GM08714 (cell line): ENCODE measurements at regions not wholly inside any gene's neighbourhood (a gene's known extent, or its start where the extent isn't known, plus 50 kb on each side); places are given as distances from the start of the nearest gene placed in this dataset.

Source experiments
- H3K4me3 ChIP-seq: fragments of 200-500 bp; sonication (Bioruptor generic); 2 replicates; pipeline ENCODE4 v1.5.1; 2014; ENCODE audit warnings: mild to moderate bottlenecking, low read length, inconsistent platforms
- ZNF274 ChIP-seq: IDR thresholded peaks from 2 replicates; pipeline ENCODE4 v1.6.1; 2012; ENCODE audit warnings: mild to moderate bottlenecking, low read depth, low read length

DNA sequence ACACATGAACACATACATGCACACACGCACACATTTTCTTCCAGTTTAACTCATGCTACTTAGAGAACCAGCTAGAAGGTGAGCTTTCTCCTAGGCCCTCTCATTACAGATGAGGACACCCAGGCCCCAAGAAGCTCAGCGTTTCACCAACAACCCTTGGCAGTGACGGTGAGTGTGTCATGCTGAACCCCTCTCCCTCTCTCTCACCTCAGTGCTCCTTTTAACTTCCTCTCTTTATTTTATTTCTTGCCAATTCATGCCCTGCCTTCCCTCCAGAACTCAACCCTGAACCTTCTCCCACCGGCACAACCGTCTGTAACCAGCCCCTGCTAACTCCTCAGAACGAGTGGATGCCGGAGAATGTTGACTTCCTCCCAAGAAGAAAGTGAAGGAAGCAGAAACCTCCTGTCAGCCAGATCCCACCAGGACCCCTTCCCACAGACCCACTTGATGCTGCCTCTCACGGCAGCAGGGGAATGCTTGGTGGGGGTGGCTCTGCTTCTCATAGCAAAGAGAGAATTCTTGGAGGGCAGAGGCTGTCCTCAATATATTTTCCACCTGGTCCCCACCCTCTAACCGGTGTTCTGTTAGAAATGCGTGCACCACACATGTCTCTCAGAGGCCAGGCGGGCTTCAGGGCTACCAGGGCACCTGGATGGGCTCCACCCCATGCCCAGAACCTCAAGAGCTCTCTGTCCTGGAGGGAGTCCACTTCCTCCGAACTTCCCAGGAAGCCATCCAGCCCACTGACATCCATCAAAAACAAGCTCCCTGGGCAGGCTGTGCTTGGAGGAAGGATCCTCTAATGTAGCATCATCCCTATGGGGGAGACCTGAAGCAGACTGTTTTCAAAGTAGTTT, 134.0 kb downstream of the TOMM20 start:
- no peak for TF ChIP-seq ZNF274
- no peak overlapping the region for H3K4me3 ChIP-seq

DNA sequence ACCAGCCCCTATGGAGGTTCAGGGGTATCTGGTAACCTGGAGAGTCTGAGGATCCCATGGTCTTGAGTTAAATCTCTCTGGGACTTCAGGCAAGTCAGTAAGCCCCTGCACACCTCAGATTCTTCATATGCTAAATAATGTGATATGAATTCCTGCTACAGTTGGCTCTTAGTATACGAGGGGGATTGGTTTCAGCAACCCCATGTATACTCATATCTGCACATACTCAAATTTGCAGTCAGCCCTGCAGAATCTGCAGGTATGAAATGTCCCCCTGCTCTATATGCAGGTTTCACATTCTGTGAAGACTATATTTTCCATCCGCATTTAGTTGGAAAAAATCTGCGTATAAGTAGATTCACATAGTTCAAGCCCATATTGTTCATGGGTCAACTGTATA, 136.6 kb downstream of the TOMM20 start:
- no peak for TF ChIP-seq ZNF274
- no peak overlapping the region for H3K4me3 ChIP-seq

DNA sequence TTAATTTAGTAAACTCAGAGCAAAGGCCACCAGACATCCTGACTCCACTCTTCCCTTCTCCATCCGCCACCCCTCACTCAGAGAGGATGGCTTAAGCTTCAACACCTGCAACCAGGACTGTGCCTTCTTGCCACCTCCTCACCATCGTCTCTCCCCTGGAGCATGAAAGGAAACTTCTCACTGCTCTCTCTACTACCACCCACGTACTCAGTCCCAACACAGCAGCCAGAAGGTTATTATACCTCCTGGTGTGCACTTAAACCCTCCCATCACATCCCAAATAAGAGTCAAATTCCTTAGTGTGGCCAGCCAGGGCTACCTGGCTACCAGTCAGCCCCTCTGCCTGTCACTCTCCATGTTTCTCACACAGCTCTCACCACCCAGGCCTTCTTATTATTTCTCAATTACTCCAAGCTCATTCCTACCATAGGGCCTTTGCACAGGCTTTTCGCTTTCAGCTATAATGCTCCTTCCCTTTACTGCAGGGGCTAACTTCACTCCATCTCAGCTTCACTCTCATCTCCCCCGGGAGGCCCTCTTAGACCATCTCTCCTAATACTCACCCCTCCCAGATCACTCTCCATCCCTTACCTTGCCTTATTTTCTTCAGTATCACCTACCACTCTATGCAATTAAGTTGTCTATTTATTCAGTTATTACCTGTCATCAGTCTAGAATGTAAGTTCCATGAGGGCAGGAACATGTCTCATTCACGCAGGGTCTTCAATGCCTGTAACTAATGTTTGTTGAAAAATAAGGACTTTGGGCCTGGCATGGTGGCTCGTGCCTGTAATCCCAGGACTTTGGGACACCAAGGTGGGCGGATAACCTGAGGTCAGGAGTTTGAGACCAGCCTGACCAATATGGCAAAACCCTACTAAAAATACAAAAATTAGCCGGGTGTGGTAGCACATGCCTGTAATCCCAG, 137.5 kb downstream of the TOMM20 start:
- TF ChIP-seq ZNF274 = no peak
- no peak overlapping the region for H3K4me3 ChIP-seq

DNA sequence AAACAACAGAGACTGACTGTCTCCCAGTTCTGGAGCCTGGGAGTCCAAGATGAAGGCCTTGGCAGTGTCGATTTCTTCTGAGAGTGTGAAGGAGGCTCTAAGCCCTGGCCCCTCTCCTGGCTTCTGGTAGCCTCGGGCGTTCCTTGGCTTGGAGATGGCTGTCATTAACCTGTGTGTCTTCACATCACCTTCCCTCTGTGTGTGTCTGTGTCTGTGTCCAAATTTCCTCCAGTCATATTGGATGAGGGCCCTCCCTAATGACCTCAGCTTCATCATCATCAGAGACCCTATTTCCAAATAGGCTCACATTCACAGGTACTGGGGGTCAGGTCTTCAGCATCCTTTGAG, 138.3 kb downstream of the TOMM20 start:
- TF ChIP-seq ZNF274 = no peak
- no peak overlapping the region for H3K4me3 ChIP-seq

DNA sequence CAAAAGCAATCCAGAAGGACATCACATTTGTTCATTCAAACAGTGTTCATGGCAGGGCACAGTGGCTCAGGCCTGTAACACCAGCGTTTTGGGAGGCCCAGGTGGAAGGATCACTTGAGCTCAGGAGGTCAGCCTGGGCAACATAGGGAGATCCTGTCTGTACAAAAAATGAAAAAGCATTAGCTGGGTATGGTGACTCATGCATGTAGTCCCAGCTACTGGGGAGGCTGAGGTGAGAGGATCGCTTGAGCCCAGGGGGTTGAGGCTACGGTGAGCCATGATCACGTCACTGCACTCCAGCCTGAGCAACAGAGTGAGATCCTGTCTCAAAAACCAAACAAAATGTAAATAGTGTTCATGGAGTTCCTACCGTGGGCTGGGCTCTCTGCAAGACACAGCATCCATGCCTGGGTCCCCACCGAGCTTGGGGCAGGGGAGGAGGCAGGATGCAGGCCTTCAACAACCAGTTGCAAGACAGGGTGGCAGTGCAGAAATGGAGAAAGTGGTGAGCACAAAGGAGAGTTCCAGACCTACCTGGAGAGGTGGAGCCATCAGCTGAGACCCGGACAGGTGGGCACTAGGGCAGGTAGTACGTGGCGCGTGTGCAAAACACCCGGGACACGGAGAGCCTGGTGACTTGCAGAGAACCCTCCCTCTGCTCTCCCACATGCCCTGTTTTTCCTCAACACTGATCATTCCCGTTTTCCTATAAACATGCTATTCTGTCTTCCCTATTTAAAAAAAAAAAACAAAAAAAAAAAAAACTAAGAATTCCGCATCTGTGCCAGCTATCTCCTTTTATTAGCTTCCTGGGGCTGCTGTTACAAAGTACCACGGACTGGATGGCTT, 138.9 kb downstream of the TOMM20 start:
- TF ChIP-seq ZNF274 = no peak
- no peak overlapping the region for H3K4me3 ChIP-seq

DNA sequence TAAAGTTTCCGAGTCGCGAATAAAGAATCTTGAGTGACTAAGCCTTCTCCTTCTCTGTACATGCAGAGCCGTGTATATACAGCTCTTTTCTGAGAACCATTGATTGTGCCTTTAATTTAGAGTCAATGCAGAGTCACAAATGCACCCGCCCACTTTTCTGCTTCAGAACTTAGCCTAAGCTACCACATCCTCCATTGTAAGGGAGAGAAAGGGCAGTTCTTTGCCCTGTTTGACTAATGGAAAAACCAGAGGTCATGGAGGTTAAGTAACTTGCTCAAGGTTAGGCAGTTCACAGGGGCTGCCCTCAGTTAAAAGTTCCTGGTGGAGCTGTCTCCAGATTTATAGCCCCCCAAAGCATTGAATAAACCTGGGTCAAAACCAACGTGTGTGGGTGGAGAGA, 139.6 kb downstream of the TOMM20 start:
- TF ChIP-seq ZNF274 = no peak
- no peak overlapping the region for H3K4me3 ChIP-seq

DNA sequence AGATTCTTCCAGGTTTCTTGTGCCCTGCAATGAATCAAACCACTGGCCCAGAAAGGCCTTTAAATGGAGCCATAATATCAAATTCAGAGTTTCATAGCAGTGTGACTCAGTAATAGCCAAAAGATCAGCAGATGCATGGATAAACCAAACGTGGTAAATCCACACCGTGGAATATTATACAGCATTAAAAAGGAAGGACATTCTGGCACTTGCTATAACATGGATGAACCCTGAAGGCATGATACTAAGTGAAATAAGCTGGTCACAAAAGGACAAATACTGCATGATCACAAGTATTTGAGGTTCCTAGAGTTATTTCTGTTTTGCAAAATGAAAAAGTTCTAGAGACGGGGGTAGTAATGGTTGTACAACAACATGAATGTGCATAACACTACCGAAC, 140.1 kb downstream of the TOMM20 start:
- no peak overlapping the region for H3K4me3 ChIP-seq
- no peak for TF ChIP-seq ZNF274

DNA sequence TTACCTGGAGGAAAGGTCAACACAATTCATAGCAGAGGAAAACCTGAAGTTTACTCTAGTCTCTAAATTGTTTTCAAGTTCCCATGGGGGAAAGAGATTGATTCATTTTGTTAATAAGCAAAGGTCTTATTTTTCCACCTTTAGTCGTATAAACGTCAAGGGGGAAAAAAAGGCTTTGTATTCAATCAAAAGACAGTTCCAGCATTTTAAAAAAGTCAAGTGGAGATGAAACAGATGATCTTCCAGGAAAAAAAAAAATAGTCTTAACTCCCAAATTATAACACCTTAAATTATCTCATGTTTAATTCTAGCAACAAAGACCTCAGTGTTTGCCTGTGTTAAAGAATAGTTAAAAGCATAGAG, 140.5 kb downstream of the TOMM20 start:
- no peak overlapping the region for H3K4me3 ChIP-seq
- TF ChIP-seq ZNF274 = no peak

DNA sequence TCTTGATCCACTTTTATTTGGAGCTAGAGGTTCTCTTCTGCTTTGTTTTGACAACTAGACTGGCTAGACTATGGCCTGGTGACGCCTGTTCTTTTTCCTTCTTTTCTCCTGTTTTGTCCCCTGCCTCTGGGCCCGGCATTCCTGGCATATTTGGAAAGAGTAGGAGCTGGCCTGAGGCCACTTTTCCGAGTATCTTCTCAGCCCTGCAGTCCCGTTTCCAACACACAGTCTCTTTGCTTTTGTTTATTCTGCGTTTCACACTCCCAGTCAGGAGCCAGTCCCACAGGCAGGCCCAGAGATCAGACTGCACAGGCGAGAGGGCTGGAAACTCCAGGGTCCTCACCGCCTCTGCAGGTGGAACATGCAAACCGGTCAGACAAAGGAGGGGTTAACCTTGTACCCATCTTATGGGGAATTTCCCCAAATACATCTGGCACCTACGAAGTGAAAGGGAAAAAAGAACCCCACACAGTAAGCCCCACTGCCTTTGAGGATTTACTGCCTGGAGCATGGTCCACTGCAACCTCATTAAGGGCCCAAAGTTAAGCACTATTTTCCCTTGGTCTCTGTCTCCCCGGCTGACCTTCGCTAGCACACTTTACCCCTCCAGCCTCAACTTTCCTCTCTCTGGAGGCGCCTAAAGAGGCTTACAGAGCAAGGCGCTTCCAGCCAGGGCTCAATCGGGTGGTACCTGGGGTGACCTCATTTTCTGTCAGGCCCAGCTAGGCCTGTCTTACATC, 141.1 kb downstream of the TOMM20 start:
- no peak for TF ChIP-seq ZNF274

DNA sequence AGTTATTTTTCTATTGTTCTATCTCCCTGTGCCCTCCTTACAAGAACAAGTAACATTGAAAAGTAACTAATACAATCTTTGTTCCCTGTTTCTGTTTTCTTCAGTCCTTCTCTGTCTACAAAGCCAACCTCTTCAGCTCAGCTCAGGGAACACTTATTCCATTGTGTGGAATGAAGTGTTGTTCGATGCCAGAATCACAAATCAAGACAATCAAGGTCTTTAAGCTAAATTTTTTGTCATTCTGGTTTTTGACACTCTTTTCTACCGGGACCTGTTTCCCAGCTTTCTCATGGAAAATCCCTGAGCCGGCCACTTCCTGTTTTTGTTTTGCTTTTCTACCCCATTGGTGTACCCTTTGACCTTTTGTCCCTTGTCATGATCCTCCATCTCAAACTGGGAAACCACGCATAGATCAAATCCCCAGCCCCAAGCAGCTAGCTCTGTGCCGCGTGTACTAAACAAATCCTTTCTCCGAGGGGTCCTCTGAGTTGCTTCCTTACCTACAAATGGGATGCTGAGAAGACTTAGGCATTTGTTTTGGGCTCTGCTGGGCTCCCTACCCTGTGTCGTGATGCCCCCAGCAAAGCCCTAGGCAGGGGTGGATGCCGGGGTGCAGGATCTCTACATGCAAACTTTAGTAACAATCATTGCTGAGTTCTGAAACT, 141.8 kb downstream of the TOMM20 start:
- no peak for TF ChIP-seq ZNF274

More for the DNA sequence above, 141.1 kb downstream of the TOMM20 start:
- H3K4me3 ChIP-seq = no peak overlapping the region

DNA sequence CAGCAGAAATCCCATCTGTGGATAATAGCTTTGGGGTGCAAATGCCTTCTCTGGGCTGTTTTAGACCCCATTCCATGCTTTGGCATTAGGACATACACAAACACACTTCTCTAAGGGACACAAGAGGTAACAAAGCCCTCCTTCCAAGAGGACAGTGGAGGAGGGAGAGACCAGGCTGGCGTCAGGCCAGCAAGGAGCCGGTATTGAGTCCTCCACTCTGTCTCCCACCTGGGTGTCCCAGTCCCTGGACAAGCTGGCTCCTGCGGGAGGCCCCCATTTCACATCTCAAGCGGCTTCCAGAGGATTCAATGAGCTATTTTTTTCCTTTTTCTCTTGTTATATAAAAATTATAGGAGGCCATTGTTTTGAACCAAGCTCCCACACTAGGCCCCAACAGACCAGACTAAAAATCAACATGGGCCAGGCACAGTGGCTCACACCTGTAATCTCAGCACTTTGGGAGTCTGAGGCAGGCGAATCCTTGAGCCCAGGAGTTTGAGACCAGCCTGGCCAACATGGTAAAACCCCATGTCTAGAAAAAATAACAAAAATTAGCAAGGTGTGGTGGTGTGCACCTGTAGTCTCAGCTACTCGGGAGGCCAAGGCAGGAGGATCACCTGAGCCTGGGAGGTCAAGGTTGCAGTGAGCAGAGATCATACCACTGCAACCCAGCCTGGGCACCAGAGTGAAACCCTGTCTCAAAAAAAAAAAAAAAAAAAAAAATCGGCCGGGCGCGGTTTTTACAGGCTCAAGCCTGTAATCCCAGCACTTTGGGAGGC, 142.9 kb downstream of the TOMM20 start:
- TF ChIP-seq ZNF274 = no peak
- no peak overlapping the region for H3K4me3 ChIP-seq

More for the DNA sequence above, 141.8 kb downstream of the TOMM20 start:
- H3K4me3 ChIP-seq = no peak overlapping the region

DNA sequence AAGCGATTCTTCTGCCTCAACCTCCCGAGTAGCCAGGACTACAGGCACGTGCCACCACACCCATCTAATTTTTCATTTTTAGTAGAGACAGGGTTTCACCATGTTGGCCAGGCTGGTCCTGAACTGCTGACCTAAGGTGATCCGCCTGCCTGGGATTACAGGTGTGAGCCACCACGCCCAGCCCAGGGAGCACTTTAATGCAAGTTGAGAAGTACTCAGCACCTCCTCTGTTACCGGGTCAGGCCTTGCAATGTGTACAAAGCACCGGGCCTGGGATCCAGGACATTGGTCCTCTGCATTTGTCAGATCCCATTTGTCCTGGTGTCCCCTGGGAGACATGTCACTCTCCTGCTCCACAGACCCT, 143.6 kb downstream of the TOMM20 start:
- no peak overlapping the region for H3K4me3 ChIP-seq
- no peak for TF ChIP-seq ZNF274
